Loucy (cell line): ENCODE measurements at regions not wholly inside any gene's neighbourhood (a gene's known extent, or its start where the extent isn't known, plus 50 kb on each side); places are given as distances from the start of the nearest gene placed in this dataset.
"Not testable (repeated sequence)": the region's sequence is repeated elsewhere in the genome, so short reads cannot be mapped to it uniquely, and the experiment has no call there.

Experiments
- H2AFZ ChIP-seq: fragments of 200-600 bp; sonication (generic); 2 replicates; pipeline ENCODE4 v1.6.0; 2016; ENCODE audit warnings: antibody characterized with exemption, mild to moderate bottlenecking, low read length, moderate library complexity
- H3F3A ChIP-seq: fragments of 200-600 bp; 2 replicates; pipeline ENCODE4 v1.6.0; 2016; ENCODE audit warnings: antibody characterized with exemption, low read depth, mild to moderate bottlenecking
- H3K27me3 ChIP-seq: fragments of 200-600 bp; sonication (generic); 2 replicates; pipeline ENCODE4 v1.6.1; 2014; ENCODE audit warnings: low read length, mild to moderate bottlenecking; ENCODE audit not compliant: insufficient read depth, poor library complexity, severe bottlenecking
- H3K36me3 ChIP-seq: fragments of 200-600 bp; sonication (generic); 2 replicates; pipeline ENCODE4 v1.6.1; 2016; ENCODE audit warnings: low read length; ENCODE audit not compliant: insufficient read depth
- H3K4me1 ChIP-seq: fragments of 200-600 bp; sonication (generic); 2 replicates; pipeline ENCODE4 v1.5.1; 2014; ENCODE audit warnings: low read length, mild to moderate bottlenecking; ENCODE audit not compliant: insufficient read depth, poor library complexity, severe bottlenecking
- H3K4me2 ChIP-seq: fragments of 200-600 bp; sonication (generic); 2 replicates; pipeline ENCODE4 v1.6.0; 2014; ENCODE audit warnings: antibody characterized with exemption, low read length, low read depth, mild to moderate bottlenecking; ENCODE audit not compliant: poor library complexity, severe bottlenecking
- H3K4me3 ChIP-seq: fragments of 200-600 bp; sonication (generic); 2 replicates; pipeline ENCODE4 v1.5.1; 2014; ENCODE audit warnings: low read length, mild to moderate bottlenecking, mixed read lengths; ENCODE audit not compliant: poor library complexity, severe bottlenecking
- H3K79me2 ChIP-seq: fragments of 200-600 bp; sonication (generic); 2 replicates; pipeline ENCODE4 v1.6.1; 2014; ENCODE audit warnings: low read length; ENCODE audit not compliant: insufficient read depth
- H3K9ac ChIP-seq: fragments of 200-600 bp; sonication (generic); 2 replicates; pipeline ENCODE4 v1.6.0; 2014; ENCODE audit warnings: mild to moderate bottlenecking, low read depth, low read length, moderate library complexity; ENCODE audit not compliant: poor library complexity, severe bottlenecking
- H3K9me2 ChIP-seq: fragments of 200-600 bp; sonication (generic); replicated peaks from 2 replicates; pipeline ENCODE4 v1.6.1; 2016; ENCODE audit warnings: low read depth, low read length, mixed read lengths
- H3K9me3 ChIP-seq: fragments of 200-600 bp; sonication (generic); 2 replicates; pipeline ENCODE4 v1.6.1; 2014; ENCODE audit warnings: mild to moderate bottlenecking, antibody characterized with exemption, low read length, low read depth; ENCODE audit not compliant: insufficient read depth
- H4K20me1 ChIP-seq: fragments of 200-600 bp; sonication (generic); 2 replicates; pipeline ENCODE4 v1.6.0; 2014; ENCODE audit warnings: antibody characterized with exemption, low read length, mild to moderate bottlenecking; ENCODE audit not compliant: insufficient read depth, poor library complexity, severe bottlenecking
- EZH2phosphoT487 ChIP-seq: fragments of 200-600 bp; IDR thresholded peaks from 2 replicates; pipeline ENCODE4 v1.6.1; 2018; ENCODE audit warnings: antibody characterized with exemption, mild to moderate bottlenecking, moderate library complexity, borderline replicate concordance
- TF ChIP-seq, protein P1 (sequence below): fragments of 200-600 bp; sonication (generic); conservative IDR thresholded peaks from 2 replicates; pipeline ENCODE4 v1.5.1; 2014; ENCODE audit warnings: mild to moderate bottlenecking, antibody characterized with exemption, low read length

DNA sequence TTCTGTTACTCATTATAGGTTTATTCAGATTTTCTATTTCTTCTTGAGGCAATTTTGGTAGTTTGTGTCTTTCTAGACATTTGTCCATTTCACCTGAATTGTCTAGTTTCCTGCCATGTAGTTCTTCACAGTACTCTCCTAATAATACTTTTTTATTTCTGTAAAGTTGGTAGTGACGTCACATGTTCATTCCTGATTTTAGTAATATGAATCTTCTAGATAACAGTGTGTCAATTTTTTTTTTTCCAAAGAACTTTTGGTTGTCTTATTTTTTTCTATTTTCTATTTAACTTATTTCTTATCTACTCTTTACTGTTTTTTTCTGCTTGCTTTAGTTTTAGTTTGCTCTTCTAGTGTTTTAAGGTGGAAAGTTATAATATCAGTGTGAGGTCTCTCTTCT, 197.3 kb upstream of the SHH start:
- TF ChIP-seq, protein P1, sequence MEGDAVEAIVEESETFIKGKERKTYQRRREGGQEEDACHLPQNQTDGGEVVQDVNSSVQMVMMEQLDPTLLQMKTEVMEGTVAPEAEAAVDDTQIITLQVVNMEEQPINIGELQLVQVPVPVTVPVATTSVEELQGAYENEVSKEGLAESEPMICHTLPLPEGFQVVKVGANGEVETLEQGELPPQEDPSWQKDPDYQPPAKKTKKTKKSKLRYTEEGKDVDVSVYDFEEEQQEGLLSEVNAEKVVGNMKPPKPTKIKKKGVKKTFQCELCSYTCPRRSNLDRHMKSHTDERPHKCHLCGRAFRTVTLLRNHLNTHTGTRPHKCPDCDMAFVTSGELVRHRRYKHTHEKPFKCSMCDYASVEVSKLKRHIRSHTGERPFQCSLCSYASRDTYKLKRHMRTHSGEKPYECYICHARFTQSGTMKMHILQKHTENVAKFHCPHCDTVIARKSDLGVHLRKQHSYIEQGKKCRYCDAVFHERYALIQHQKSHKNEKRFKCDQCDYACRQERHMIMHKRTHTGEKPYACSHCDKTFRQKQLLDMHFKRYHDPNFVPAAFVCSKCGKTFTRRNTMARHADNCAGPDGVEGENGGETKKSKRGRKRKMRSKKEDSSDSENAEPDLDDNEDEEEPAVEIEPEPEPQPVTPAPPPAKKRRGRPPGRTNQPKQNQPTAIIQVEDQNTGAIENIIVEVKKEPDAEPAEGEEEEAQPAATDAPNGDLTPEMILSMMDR: no peak
- no peak for TF ChIP-seq EZH2phosphoT487
- Histone ChIP-seq H3K9me3 (peaks cover 3% of the 10 kb centered on the region; the same call in 1 of the 2 replicates), H3K36me3 (no peaks in the 10 kb centered on the region), H3K4me1 (no peaks in the 10 kb centered on the region), H3K9ac (no peak overlapping the region), H3K79me2 (no peaks in the 10 kb centered on the region), H3K27me3 (no peaks in the 10 kb centered on the region), H3F3A (no peaks in the 10 kb centered on the region), H3K4me2 (no peak overlapping the region), H4K20me1 (no peaks in the 10 kb centered on the region), H2AFZ (no peak overlapping the region), H3K4me3 (no peak overlapping the region), H3K9me2 (no peaks in the 10 kb centered on the region)

DNA sequence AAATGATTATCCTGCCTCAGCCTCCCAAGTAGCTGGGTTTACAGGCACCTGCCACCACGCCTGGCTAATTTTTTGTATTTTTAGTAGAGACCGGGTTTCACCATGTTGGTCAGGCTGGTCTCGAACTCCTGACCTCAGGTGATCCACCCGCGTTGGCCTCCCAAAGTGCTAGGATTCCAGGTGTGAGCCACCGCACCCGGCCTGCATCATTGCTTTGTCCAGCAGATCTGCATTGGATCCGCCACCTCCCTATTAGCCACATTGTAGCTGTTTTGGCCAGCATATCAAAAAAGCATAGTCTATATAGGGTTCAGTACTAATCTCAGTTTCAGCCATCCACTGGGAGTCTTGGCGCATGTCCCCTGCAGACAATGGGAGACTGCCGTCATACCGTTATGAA, 194.6 kb upstream of the SHH start:
- not testable (repeated sequence) for H2AFZ ChIP-seq, H3K27me3 ChIP-seq, H3K4me2 ChIP-seq, H3K9me3 ChIP-seq, H3F3A ChIP-seq, H3K9ac ChIP-seq, H3K4me1 ChIP-seq, H3K4me3 ChIP-seq, H3K9me2 ChIP-seq, H4K20me1 ChIP-seq, H3K79me2 ChIP-seq, H3K36me3 ChIP-seq

DNA sequence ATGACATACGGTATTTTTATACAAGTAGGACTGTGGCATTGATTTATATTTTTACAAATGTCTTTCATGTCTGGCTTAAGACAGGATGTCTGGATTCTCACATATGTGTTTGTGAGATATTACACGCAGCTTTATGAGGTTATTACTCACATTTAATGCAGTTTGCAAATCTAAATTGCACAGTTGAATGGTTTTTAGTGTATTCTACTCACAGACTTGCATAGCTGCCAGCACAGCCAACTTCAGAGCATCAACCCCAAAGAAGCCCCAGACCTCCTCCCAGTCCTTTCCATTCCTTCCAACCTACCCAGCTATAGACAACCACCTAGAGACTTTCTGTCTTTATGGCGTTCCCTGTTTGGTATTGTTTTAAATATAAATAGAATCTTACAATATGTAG, 193.8 kb upstream of the SHH start:
- Histone ChIP-seq H3K79me2 (no peaks in the 10 kb centered on the region), H3K27me3 (no peaks in the 10 kb centered on the region), H3K4me3 (no peak overlapping the region), H3K9me3 (peaks cover 3% of the 10 kb centered on the region; the same call in 1 of the 2 replicates), H2AFZ (no peak overlapping the region), H3K9me2 (no peaks in the 10 kb centered on the region), H4K20me1 (no peaks in the 10 kb centered on the region), H3K4me2 (no peak overlapping the region), H3K4me1 (no peaks in the 10 kb centered on the region), H3K36me3 (no peaks in the 10 kb centered on the region), H3K9ac (no peak overlapping the region), H3F3A (no peaks in the 10 kb centered on the region)
- no peak for TF ChIP-seq EZH2phosphoT487
- TF ChIP-seq, protein P1: no peak

DNA sequence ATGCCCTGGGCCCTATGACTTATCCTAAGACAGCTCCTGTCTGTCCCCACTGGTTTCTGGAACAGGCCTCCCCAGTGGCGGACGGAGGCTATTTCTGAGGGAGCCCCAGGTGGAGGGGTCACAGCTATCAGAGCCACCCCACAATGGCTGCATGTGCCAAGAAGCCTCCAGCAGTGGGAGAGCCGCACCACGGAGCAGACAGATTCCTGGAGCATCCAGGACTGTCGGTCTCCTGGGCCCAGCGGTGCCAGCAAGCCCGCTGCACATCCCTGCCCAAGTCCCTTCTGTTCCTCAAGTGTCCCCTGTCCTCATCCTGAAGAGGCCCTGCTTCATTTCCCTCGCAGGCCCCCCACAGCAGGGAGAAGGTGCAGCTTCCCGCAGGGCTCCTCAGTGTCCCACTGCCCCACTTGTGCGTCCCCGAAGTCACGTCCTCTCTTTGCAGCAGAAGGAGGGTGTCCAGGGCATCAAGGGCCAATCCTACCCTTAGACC, 193.0 kb upstream of the SHH start:
- no peaks in the 10 kb centered on the region for H3F3A ChIP-seq
- peaks cover 3% of the 10 kb centered on the region; the same call in 1 of the 2 replicates for H3K9me3 ChIP-seq
- H3K36me3 ChIP-seq: no peaks in the 10 kb centered on the region
- no peak for TF ChIP-seq EZH2phosphoT487
- TF ChIP-seq, protein P1: no peak
- no peaks in the 10 kb centered on the region for H4K20me1 ChIP-seq
- H3K4me1 ChIP-seq: no peaks in the 10 kb centered on the region
- H3K9me2 ChIP-seq: no peaks in the 10 kb centered on the region
- no peak overlapping the region for H3K4me3 ChIP-seq
- H3K79me2 ChIP-seq: no peaks in the 10 kb centered on the region
- no peak overlapping the region for H3K9ac ChIP-seq
- no peak overlapping the region for H2AFZ ChIP-seq
- H3K4me2 ChIP-seq: no peak overlapping the region
- H3K27me3 ChIP-seq: no peaks in the 10 kb centered on the region
